PC-9 (cell line): ENCODE measurements at regions not wholly inside any gene's neighbourhood (a gene's known extent, or its start where the extent isn't known, plus 50 kb on each side); places are given as distances from the start of the nearest gene placed in this dataset.

ENCODE experiments used
- EZH2 ChIP-seq: fragments of 200-600 bp; sonication (generic); IDR thresholded peaks from 2 replicates; pipeline ENCODE4 v1.8.0; 2017; ENCODE audit warnings: antibody characterized with exemption, low read depth
- TF ChIP-seq, protein P1 (sequence below): fragments of 200-600 bp; sonication (generic); conservative IDR thresholded peaks from 2 replicates; pipeline ENCODE4 v1.6.1; 2017; ENCODE audit warnings: mixed run types, antibody characterized with exemption, mild to moderate bottlenecking, moderate library complexity

DNA sequence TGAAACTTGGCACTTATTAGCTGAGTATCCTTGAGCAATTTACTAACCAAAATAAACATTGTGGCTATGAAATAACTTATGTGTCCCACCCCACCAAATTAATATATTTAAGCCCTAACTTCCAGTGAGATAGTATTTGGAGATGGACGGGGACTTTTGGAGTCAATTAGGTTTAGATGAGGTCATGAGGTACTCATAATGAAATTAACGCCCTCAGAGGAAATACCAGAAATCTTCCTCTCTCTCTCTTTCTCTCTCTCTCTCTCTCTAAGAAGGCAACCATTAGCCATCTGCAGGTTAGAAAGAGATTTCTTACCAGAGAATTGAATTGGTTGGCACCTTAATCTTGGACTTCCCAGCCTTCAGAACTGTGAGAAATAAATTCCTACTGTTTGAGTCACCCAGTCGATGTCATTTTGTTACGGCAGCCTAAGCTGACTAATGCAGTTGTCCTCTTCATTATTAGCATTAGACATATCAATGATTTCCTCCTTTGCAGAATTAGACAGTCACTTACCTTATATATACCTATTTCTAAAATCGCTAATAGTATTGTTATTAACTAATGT is 1284.0 kb downstream of the FAM181B start:
- TF ChIP-seq, protein P1, sequence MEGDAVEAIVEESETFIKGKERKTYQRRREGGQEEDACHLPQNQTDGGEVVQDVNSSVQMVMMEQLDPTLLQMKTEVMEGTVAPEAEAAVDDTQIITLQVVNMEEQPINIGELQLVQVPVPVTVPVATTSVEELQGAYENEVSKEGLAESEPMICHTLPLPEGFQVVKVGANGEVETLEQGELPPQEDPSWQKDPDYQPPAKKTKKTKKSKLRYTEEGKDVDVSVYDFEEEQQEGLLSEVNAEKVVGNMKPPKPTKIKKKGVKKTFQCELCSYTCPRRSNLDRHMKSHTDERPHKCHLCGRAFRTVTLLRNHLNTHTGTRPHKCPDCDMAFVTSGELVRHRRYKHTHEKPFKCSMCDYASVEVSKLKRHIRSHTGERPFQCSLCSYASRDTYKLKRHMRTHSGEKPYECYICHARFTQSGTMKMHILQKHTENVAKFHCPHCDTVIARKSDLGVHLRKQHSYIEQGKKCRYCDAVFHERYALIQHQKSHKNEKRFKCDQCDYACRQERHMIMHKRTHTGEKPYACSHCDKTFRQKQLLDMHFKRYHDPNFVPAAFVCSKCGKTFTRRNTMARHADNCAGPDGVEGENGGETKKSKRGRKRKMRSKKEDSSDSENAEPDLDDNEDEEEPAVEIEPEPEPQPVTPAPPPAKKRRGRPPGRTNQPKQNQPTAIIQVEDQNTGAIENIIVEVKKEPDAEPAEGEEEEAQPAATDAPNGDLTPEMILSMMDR: no peak
- TF ChIP-seq EZH2: no peak
